WTC11 (cell line): ENCODE measurements at regions not wholly inside any gene's neighbourhood (a gene's known extent, or its start where the extent isn't known, plus 50 kb on each side); places are given as distances from the start of the nearest gene placed in this dataset.

Source experiments
- ATAC-seq: fragments of 200-7000 bp; cut with Tn5 transposase; 2 replicates; pipeline ENCODE4 v1.10.0; 2021; ENCODE audit warnings: mild to moderate bottlenecking, moderate library complexity
- CTCF ChIA-PET: fragments of 300-600 bp; sonication (Branson Sonifier 250); formaldehyde crosslinking; loops from one replicate; lab custom pipeline; 2021; ENCODE audit warnings: antibody characterized with exemption; lab: Charles Lee
- POLR2A ChIA-PET: fragments of 350-600 bp; sonication (Branson Sonifier 250); formaldehyde crosslinking; loops from one replicate; lab custom pipeline; 2021; ENCODE audit warnings: antibody characterized with exemption; lab: Charles Lee
- DNase-seq: peaks from one replicate; pipeline ENCODE4 v3.0.0; 2021; ENCODE audit warnings: low spot score
- H3K27ac Mint-ChIP-seq: 2 replicates; pipeline ENCODE4 v1.8.0; 2021; ENCODE audit warnings: mixed read lengths
- H3K27me3 Mint-ChIP-seq: 2 replicates; pipeline ENCODE4 v1.8.0; 2021; ENCODE audit warnings: low read depth, mild to moderate bottlenecking, moderate library complexity, mixed read lengths
- H3K36me3 Mint-ChIP-seq: 2 replicates; pipeline ENCODE4 v1.8.0; 2021; ENCODE audit warnings: mixed read lengths
- H3K4me1 Mint-ChIP-seq: 2 replicates; pipeline ENCODE4 v1.8.0; 2022; ENCODE audit warnings: mixed read lengths
- H3K4me3 Mint-ChIP-seq: 2 replicates; pipeline ENCODE4 v1.8.0; 2021; ENCODE audit warnings: mild to moderate bottlenecking, moderate library complexity, mixed read lengths
- H3K9me3 Mint-ChIP-seq: 2 replicates; pipeline ENCODE4 v1.8.0; 2021; ENCODE audit warnings: mixed read lengths
- CBFB ChIP-seq: sonication (generic); formaldehyde crosslinking; IDR thresholded peaks from 2 replicates; pipeline ENCODE4 v1.8.1; 2022; ENCODE audit warnings: mild to moderate bottlenecking, low read depth, missing genetic modification reagents
- ERG ChIP-seq: fragments of 250-450 bp; sonication (Bioruptor Pico); IDR thresholded peaks from 2 replicates; pipeline ENCODE4 v1.8.0; 2021; ENCODE audit warnings: mild to moderate bottlenecking
- ETV6 ChIP-seq: sonication (generic); formaldehyde crosslinking; IDR thresholded peaks from 2 replicates; pipeline ENCODE4 v1.8.1; 2022; ENCODE audit warnings: mild to moderate bottlenecking, missing genetic modification reagents
- FOXK1 ChIP-seq: sonication (generic); formaldehyde crosslinking; IDR thresholded peaks from 2 replicates; pipeline ENCODE4 v1.8.0; 2022; ENCODE audit warnings: mild to moderate bottlenecking, moderate library complexity, missing genetic modification reagents
- GTF2I ChIP-seq: fragments of 250-450 bp; sonication (Bioruptor Pico); conservative IDR thresholded peaks from 2 replicates; pipeline ENCODE4 v1.4.0; 2021; ENCODE audit warnings: mild to moderate bottlenecking
- HMGXB4 ChIP-seq: sonication (generic); formaldehyde crosslinking; IDR thresholded peaks from 2 replicates; pipeline ENCODE4 v1.8.1; 2023; ENCODE audit warnings: mild to moderate bottlenecking, moderate library complexity, missing genetic modification reagents
- JAZF1 ChIP-seq: fragments of 250-450 bp; sonication (Bioruptor Pico); IDR thresholded peaks from 2 replicates; pipeline ENCODE4 v1.9.0; 2021; ENCODE audit warnings: moderate library complexity, mild to moderate bottlenecking, inconsistent platforms
- NFYB ChIP-seq: sonication (generic); formaldehyde crosslinking; conservative IDR thresholded peaks from 2 replicates; pipeline ENCODE4 v1.8.0; 2022; ENCODE audit warnings: low read depth, missing genetic modification reagents
- NR2C2 ChIP-seq: sonication (generic); formaldehyde crosslinking; IDR thresholded peaks from 2 replicates; pipeline ENCODE4 v1.8.0; 2022; ENCODE audit warnings: mild to moderate bottlenecking, missing genetic modification reagents
- SOX15 ChIP-seq: fragments of 250-450 bp; sonication (Bioruptor Pico); IDR thresholded peaks from 2 replicates; pipeline ENCODE4 v1.9.0; 2021; ENCODE audit warnings: mild to moderate bottlenecking
- TP53 ChIP-seq: sonication (generic); formaldehyde crosslinking; IDR thresholded peaks from 2 replicates; pipeline ENCODE4 v1.8.1; 2023; ENCODE audit warnings: mild to moderate bottlenecking, missing genetic modification reagents
- USF2 ChIP-seq: sonication (generic); formaldehyde crosslinking; IDR thresholded peaks from 2 replicates; pipeline ENCODE4 v1.8.1; 2023; ENCODE audit warnings: mild to moderate bottlenecking, missing genetic modification reagents, moderate library complexity
- ZBTB43 ChIP-seq: sonication (generic); formaldehyde crosslinking; IDR thresholded peaks from 2 replicates; pipeline ENCODE4 v1.8.1; 2023; ENCODE audit warnings: mild to moderate bottlenecking, missing genetic modification reagents
- ZNF396 ChIP-seq: fragments of 250-450 bp; sonication (Bioruptor Pico); IDR thresholded peaks from 2 replicates; pipeline ENCODE4 v1.8.0; 2021; ENCODE audit warnings: mild to moderate bottlenecking, moderate library complexity, borderline replicate concordance
- ZNF425 ChIP-seq: fragments of 250-450 bp; sonication (Bioruptor Pico); conservative IDR thresholded peaks from 2 replicates; pipeline ENCODE4 v1.9.0; 2021; ENCODE audit warnings: mild to moderate bottlenecking
- TF ChIP-seq, protein P1 (sequence below): sonication (generic); formaldehyde crosslinking; conservative IDR thresholded peaks from 2 replicates; pipeline ENCODE4 v1.8.1; 2023; ENCODE audit warnings: mild to moderate bottlenecking, low read depth, missing genetic modification reagents, moderate library complexity
- TF ChIP-seq, protein P2 (sequence below): fragments of 250-450 bp; sonication (Bioruptor Pico); IDR thresholded peaks from 2 replicates; pipeline ENCODE4 v1.9.0; 2021; ENCODE audit warnings: mild to moderate bottlenecking
- TF ChIP-seq, protein P3 (sequence below): fragments of 250-450 bp; sonication (Bioruptor Pico); IDR thresholded peaks from 2 replicates; pipeline ENCODE4 v1.9.0; 2021; ENCODE audit warnings: moderate library complexity, mild to moderate bottlenecking, inconsistent platforms, borderline replicate concordance

DNA sequence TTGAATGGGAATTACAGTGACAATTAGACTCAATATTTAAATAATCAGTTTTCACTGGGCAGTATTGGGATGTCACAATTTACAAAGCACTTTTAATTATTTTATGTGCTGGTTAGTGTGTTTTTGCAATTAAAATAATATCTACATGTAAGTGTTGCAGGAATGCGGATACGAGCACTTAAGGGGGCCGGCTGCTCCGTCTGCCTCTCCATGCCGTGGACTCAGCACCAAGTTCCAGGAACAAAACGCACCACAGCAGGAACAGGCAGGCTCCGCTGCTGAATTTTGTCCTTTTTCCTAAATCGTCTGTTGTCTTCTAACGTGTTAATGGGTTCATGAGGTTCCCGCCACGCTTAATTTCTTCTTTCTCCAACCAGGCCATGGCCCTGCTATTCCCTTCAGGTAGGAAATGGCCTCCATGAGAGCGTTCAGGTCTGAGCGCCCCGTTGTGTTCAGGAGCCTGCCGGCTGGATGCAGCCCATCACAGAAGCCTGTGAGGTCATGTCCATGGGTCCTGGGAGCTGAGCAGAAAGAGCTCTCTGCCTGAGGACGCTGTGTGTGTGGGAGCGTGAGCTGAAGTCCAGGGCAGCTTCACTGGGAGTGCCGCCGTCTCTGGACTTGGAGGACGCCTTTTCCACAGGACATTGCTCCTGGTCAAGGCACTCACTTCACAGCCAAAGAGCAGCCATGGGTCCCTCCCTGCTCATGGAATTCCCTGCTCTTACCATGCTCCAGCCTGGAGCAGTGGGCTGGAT lies 730.3 kb downstream of the BRD1 start:
- CTCF ChIA-PET: no interaction called here
- Mint-ChIP-seq H3K27me3 (no peaks in the 10 kb centered on the region), H3K27ac (no peak overlapping the region), H3K4me3 (no peak overlapping the region), H3K9me3 (peaks cover 5% of the 10 kb centered on the region), H3K4me1 (no peaks in the 10 kb centered on the region)
- POLR2A ChIA-PET: no interaction called here
- no peak for ATAC-seq
- no peak for TF ChIP-seq ETV6 (CRISPR knock-in tag)
- TF ChIP-seq NR2C2: no peak
- TF ChIP-seq FOXK1 (CRISPR knock-in tag): no peak
- no peak for TF ChIP-seq USF2 (CRISPR knock-in tag)
- no peak for TF ChIP-seq NFYB (CRISPR knock-in tag)
- no peak for TF ChIP-seq ZBTB43
- TF ChIP-seq HMGXB4 (CRISPR knock-in tag): no peak
- no peak for TF ChIP-seq ZNF396
- no peak for TF ChIP-seq JAZF1 (CRISPR knock-in tag)
- TF ChIP-seq, protein P1, sequence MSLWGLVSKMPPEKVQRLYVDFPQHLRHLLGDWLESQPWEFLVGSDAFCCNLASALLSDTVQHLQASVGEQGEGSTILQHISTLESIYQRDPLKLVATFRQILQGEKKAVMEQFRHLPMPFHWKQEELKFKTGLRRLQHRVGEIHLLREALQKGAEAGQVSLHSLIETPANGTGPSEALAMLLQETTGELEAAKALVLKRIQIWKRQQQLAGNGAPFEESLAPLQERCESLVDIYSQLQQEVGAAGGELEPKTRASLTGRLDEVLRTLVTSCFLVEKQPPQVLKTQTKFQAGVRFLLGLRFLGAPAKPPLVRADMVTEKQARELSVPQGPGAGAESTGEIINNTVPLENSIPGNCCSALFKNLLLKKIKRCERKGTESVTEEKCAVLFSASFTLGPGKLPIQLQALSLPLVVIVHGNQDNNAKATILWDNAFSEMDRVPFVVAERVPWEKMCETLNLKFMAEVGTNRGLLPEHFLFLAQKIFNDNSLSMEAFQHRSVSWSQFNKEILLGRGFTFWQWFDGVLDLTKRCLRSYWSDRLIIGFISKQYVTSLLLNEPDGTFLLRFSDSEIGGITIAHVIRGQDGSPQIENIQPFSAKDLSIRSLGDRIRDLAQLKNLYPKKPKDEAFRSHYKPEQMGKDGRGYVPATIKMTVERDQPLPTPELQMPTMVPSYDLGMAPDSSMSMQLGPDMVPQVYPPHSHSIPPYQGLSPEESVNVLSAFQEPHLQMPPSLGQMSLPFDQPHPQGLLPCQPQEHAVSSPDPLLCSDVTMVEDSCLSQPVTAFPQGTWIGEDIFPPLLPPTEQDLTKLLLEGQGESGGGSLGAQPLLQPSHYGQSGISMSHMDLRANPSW (CRISPR knock-in tag): no peak
- TF ChIP-seq, protein P2, sequence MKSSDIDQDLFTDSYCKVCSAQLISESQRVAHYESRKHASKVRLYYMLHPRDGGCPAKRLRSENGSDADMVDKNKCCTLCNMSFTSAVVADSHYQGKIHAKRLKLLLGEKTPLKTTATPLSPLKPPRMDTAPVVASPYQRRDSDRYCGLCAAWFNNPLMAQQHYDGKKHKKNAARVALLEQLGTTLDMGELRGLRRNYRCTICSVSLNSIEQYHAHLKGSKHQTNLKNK: no peak
- TF ChIP-seq SOX15 (CRISPR knock-in tag): no peak
- TF ChIP-seq TP53: no peak
- TF ChIP-seq, protein P3, sequence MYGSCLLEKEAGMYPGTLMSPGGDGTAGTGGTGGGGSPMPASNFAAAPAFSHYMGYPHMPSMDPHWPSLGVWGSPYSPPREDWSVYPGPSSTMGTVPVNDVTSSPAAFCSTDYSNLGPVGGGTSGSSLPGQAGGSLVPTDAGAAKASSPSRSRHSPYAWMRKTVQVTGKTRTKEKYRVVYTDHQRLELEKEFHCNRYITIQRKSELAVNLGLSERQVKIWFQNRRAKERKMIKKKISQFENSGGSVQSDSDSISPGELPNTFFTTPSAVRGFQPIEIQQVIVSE (CRISPR knock-in tag): no peak
- TF ChIP-seq ZNF425 (CRISPR knock-in tag): no peak
- TF ChIP-seq ERG (CRISPR knock-in tag): no peak
- TF ChIP-seq GTF2I (CRISPR knock-in tag): no peak
- TF ChIP-seq CBFB (CRISPR knock-in tag): no peak
- TF ChIP-seq, all 79 proteins: peak for 0
- no peaks in the 10 kb centered on the region for H3K36me3 Mint-ChIP-seq
- DNase-seq: no peak
